ENCODE measurements at regions not wholly inside any gene's neighbourhood (a gene's known extent, or its start where the extent isn't known, plus 50 kb on each side); places are given as distances from the start of the nearest gene placed in this dataset.
A peak's percentile ranks its signal among the peaks of the same experiment; 100 is the strongest.
"Not testable (repeated sequence)": the region's sequence is repeated elsewhere in the genome, so short reads cannot be mapped to it uniquely, and the experiment has no call there.

DNA sequence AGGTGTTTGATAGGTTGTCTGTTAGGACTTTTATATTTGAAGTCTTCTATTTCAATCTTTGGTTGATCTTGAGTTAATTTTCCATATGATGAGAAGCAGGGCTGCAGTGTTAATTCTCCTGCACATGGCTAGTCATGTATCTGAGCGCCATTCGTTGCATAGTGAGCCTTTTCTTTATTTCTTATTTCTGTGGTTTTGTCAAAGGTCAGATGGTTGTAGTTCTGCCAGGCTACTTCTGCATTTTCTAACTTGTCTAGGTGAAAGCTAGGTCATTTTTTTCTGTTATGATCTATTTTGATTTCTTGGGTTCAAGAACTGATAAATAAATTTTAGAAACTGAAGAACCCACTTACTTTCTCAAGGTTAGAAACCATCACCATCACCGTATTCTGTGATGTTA lies 56.7 kb downstream of the CCDC74A start:
- no peak overlapping the region for H3K27ac ChIP-seq
- TF ChIP-seq ZFX (IDR thresholded peaks at IDR 0.05; ENCODE audit: borderline replicate concordance) (no peak), CTCF (IDR thresholded peaks at IDR 0.05) (no peak)

DNA sequence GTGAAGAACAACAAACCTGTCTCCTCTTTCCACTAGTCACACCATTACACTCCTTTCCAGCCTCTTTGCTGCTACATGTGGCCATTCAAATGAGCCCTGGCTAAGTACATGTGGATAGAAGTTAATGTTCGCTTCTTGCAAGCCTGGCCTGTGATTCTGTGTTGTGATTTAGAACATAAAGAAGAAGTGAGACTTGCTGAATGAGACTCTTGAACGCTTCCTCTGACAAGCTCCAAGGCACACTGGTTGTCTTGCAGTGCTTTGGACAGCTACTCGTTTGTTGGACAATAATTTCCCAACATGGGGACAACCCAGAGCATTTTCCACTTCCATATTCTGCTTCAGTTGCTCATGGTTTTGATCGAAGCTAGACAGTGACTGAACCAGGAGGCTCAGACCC lies 57.3 kb downstream of the CCDC74A start:
- no peak overlapping the region for H3K27ac ChIP-seq
- TF ChIP-seq ZFX (IDR thresholded peaks at IDR 0.05; ENCODE audit: borderline replicate concordance) = no peak
- no peak for TF ChIP-seq CTCF (IDR thresholded peaks at IDR 0.05)

GRCh38 chr2:131588152-131588873 lies 60.6 kb downstream of the CCDC74A start:
- TF ChIP-seq ZFX (IDR thresholded peaks at IDR 0.05; ENCODE audit: borderline replicate concordance) = no peak
- no peak for TF ChIP-seq CTCF (IDR thresholded peaks at IDR 0.05)
- no peak overlapping the region for H3K27ac ChIP-seq

GRCh38 chr2:131589126-131589525 lies 61.4 kb downstream of the CCDC74A start:
- H3K27ac ChIP-seq = not testable (repeated sequence)

GRCh38 chr2:131590366-131590765 lies 62.7 kb downstream of the CCDC74A start:
- no peak for TF ChIP-seq CTCF (IDR thresholded peaks at IDR 0.05)
- H3K27ac ChIP-seq = no peak overlapping the region

GRCh38 chr2:131590896-131591295 lies 63.2 kb downstream of the CCDC74A start:
- H3K27ac ChIP-seq = no peak overlapping the region
- TF ChIP-seq ZFX (IDR thresholded peaks at IDR 0.05; ENCODE audit: borderline replicate concordance) (no peak), CTCF (IDR thresholded peaks at IDR 0.05) (no peak)

DNA sequence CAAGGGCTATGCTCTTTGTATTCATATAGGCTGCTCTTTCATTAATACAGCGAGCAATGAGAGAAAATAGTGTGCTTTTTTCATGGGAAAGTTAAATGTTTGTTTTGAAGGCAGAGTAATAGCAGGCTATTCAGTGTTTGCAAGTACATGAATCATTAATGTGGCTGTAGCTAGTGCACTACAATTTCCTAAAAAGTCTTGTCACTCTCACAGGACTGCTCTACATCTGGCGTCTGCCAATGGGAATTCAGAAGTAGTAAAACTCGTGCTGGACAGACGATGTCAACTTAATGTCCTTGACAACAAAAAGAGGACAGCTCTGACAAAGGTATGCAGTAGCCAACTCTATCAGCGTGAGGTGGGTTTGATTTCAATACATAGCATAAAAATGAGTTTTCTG lies 68.9 kb downstream of the CCDC74A start:
- H3K27ac ChIP-seq = peak overlapping the region; percentile 44

DNA sequence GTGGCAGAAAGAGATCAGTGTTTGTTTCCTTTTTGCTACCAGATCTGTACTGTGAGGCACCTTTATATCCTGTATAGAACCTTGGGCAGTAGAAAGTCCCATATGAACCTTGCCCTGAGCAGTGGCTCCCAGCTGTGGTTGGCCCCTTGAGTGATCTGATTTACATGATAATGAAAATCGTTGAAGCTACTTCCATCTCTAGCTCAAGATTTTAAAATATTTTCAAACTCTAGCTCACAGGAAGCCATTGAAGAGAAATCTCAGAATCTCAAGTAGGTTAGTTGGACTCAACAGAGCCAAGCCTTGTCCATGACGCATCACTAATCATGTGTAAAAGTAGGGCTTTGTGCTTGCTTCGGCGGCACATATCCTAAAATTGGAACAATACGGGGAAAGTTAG lies 74.8 kb downstream of the CCDC74A start:
- not testable (repeated sequence) for H3K27ac ChIP-seq

GRCh38 chr2:131604652-131605051 lies 77.0 kb downstream of the CCDC74A start:
- peak overlapping the region; percentile 86 for H3K27ac ChIP-seq

- peak overlapping the region; percentile 86 for H3K27ac ChIP-seq
Observed at GRCh38 chr2:131606366-131606765, 78.7 kb downstream of the CCDC74A start.

- H3K27ac ChIP-seq = peak overlapping the region; percentile 86
Observed at GRCh38 chr2:131607056-131607455, 79.4 kb downstream of the CCDC74A start.

DNA sequence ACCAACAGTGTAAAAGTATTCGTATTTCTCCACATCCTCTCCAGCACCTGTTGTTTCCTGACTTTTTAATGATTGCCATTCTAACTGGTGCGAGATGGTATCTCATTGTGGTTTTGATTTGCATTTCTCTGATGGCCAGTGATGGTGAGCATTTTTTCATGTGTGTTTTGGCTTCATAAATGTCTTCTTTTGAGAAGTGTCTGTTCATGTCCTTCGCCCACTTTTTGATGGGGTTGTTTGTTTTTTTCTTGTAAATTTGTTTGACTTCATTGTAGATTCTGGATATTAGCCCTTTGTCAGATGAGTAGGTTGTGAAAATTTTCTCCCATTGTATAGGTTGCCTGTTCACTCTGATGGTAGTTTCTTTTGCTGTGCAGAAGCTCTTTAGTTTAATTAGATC lies 86.9 kb downstream of the CCDC74A start:
- H3K27ac ChIP-seq = not testable (repeated sequence)

GRCh38 chr2:131618320-131618719 lies 90.6 kb downstream of the CCDC74A start:
- not testable (repeated sequence) for H3K27ac ChIP-seq

DNA sequence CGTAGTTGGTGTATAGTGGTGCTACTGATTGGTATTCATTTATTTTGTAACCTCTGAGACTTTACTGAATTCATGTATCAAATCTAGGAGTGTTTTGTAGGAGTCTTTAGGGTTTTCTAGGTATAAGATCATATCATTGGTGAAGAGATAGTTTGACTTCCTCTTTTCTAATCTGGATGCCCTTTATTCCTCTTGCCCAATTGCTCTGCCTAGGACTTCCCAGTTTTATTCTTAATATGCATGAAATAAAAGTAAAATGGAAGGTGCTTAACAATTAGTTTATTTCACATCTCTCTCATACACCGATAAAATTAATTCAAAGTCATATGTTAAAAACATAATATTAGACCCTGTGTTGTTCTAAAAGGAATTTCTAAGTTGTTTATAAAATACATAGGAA lies 95.2 kb downstream of the CCDC74A start:
- not testable (repeated sequence) for H3K27ac ChIP-seq

- H3K27ac ChIP-seq = not testable (repeated sequence)
Observed at GRCh38 chr2:131626011-131626410, 98.3 kb downstream of the CCDC74A start.
